Naive thymus-derived CD4-positive, alpha-beta T cell (primary cell): ENCODE measurements at regions not wholly inside any gene's neighbourhood (a gene's known extent, or its start where the extent isn't known, plus 50 kb on each side); places are given as distances from the start of the nearest gene placed in this dataset.
"Not testable (repeated sequence)": the region's sequence is repeated elsewhere in the genome, so short reads cannot be mapped to it uniquely, and the experiment has no call there.

Experiments
- ATAC-seq: fragments of 150-1000 bp; cut with Tn5 transposase; 2 replicates; pipeline ENCODE4 v1.10.0; 2021; ENCODE audit warnings: mild to moderate bottlenecking, moderate library complexity
- CTCF ChIA-PET: fragments of 350-600 bp; sonication (Branson Sonifier 250); formaldehyde crosslinking; loops from one replicate; lab custom pipeline; 2021; ENCODE audit warnings: antibody characterized with exemption; lab: Charles Lee
- POLR2A ChIA-PET: fragments of 350-600 bp; sonication (Branson Sonifier 250); formaldehyde crosslinking; loops from one replicate; lab custom pipeline; 2021; ENCODE audit warnings: antibody characterized with exemption, inconsistent platforms; lab: Charles Lee
- DNase-seq, 9 donors: peaks; one replicate each; pipeline versions ENCODE4 v3.0.0 to v3.0.0-alpha.2; 2020 to 2022; ENCODE audit warnings: mixed read lengths in 1 of 9
- H3K27ac ChIP-seq: one replicate; pipeline ENCODE4 v1.7.0; 2013; ENCODE audit warnings: mild to moderate bottlenecking, low read depth, low read length, moderate library complexity
- H3K27me3 ChIP-seq, 2 donors: one replicate each; pipeline ENCODE4 v1.7.0; 2013; ENCODE audit warnings: low read length in 2 of 2, mild to moderate bottlenecking in 2 of 2, moderate library complexity in 2 of 2; ENCODE audit not compliant: control insufficient read depth in 2 of 2, insufficient read depth in 2 of 2
- H3K36me3 ChIP-seq, 3 experiments: 1 replicate in 2 of 3; 2 replicates in 1 of 3; pipeline ENCODE4 v1.7.0; 2013; ENCODE audit warnings: low read length in 3 of 3, mild to moderate bottlenecking in 3 of 3, moderate library complexity in 1 of 3; ENCODE audit not compliant: insufficient read depth in 3 of 3, control insufficient read depth in 2 of 3
- H3K4me1 ChIP-seq, 2 donors: one replicate each; pipeline ENCODE4 v1.7.0; 2013; ENCODE audit warnings: low read length in 2 of 2, mild to moderate bottlenecking in 2 of 2, moderate library complexity in 1 of 2; ENCODE audit not compliant: control insufficient read depth in 2 of 2, insufficient read depth in 2 of 2
- H3K4me3 ChIP-seq: 2 replicates; pipeline ENCODE4 v1.7.0; 2013; ENCODE audit warnings: mild to moderate bottlenecking, low read length
- H3K9me3 ChIP-seq, 3 experiments: 1 replicate in 2 of 3; 2 replicates in 1 of 3; pipeline ENCODE4 v1.7.0; 2013; ENCODE audit warnings: low read length in 3 of 3; ENCODE audit not compliant: control insufficient read depth in 2 of 3
- H3K27ac Mint-ChIP-seq, 9 donors: one replicate each; pipeline ENCODE4 v1.8.0; 2020 to 2022; ENCODE audit warnings: mixed read lengths in 9 of 9, mild to moderate bottlenecking in 8 of 9, moderate library complexity in 5 of 9, inconsistent platforms in 2 of 9
- H3K27me3 Mint-ChIP-seq, 5 donors: one replicate each; pipeline ENCODE4 v1.8.0; 2021 to 2022; ENCODE audit warnings: mixed read lengths in 5 of 5, mild to moderate bottlenecking in 1 of 5
- H3K36me3 Mint-ChIP-seq, 5 donors: one replicate each; pipeline ENCODE4 v1.8.0; 2020 to 2022; ENCODE audit warnings: mixed read lengths in 5 of 5, mild to moderate bottlenecking in 3 of 5, inconsistent platforms in 1 of 5
- H3K4me1 Mint-ChIP-seq, 7 donors: one replicate each; pipeline ENCODE4 v1.8.0; 2020 to 2022; ENCODE audit warnings: mixed read lengths in 7 of 7, mild to moderate bottlenecking in 3 of 7, inconsistent platforms in 1 of 7
- H3K4me3 Mint-ChIP-seq, 10 donors: one replicate each; pipeline ENCODE4 v1.8.0; 2020 to 2022; ENCODE audit warnings: mild to moderate bottlenecking in 10 of 10, mixed read lengths in 10 of 10, moderate library complexity in 6 of 10, inconsistent platforms in 2 of 10
- H3K9me3 Mint-ChIP-seq, 11 donors: one replicate each; pipeline ENCODE4 v1.8.0; 2020 to 2022; ENCODE audit warnings: mixed read lengths in 11 of 11, mild to moderate bottlenecking in 4 of 11, inconsistent platforms in 1 of 11, moderate library complexity in 1 of 11
- intact Hi-C, 2 donors: fragments of 100-400 bp; cut with micrococcal nuclease; formaldehyde crosslinking; loops; one replicate each; pipeline ENCODE4 v1.15.1; 2023

DNA sequence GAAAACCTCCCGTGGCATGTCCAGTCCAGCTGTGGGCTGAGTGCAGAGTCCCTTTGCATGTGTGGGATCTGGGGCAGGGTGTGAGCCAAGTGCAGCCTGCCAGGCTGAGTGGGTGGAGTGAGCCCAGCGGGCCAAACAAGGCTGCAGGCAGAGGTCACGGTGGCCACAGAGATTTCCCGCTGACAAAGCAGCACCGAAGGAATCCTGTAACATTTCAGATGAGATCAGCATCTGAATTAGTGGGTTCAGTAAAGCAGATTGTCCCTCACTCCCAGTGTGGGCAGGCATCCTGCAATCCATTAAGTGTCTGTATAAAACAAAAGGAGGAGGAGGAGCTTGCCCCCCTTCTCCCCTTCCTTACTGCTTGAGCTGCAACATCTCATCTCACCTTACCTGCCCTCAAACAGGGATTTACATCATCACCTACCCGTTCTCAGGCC is 324.4 kb downstream of the FAT4 start:
- Mint-ChIP-seq H3K27me3 (no peaks in the 10 kb centered on the region), H3K9me3 (peaks cover 0 to 14% (median 3%) of the 10 kb centered on the region in 11 donors), H3K27ac (no peak overlapping the region), H3K4me1 (no peaks in the 10 kb centered on the region), H3K4me3 (no peak overlapping the region), H3K36me3 (no peaks in the 10 kb centered on the region)
- ChIA-PET CTCF (no interaction called here), POLR2A (no interaction called here)
- intact Hi-C loops, result no loop called here
- Histone ChIP-seq H3K27ac (no peak overlapping the region), H3K9me3 (no peaks in the 10 kb centered on the region), H3K4me3 (no peak overlapping the region), H3K27me3 (no peaks in the 10 kb centered on the region), H3K36me3 (no peaks in the 10 kb centered on the region), H3K4me1 (no peaks in the 10 kb centered on the region)
- DNase-seq, result no peak
- no peak for ATAC-seq

GRCh38 chr4:125641611-125642010 is 326.9 kb downstream of the FAT4 start:
- Mint-ChIP-seq H3K27me3 (no peaks in the 10 kb centered on the region), H3K4me3 (no peak overlapping the region), H3K4me1 (no peaks in the 10 kb centered on the region), H3K36me3 (no peaks in the 10 kb centered on the region), H3K27ac (no peak overlapping the region), H3K9me3 (peaks cover 0 to 11% (median 0%) of the 10 kb centered on the region in 11 donors)
- Histone ChIP-seq H3K4me1 (no peaks in the 10 kb centered on the region), H3K4me3 (no peak overlapping the region), H3K36me3 (no peaks in the 10 kb centered on the region), H3K27me3 (no peaks in the 10 kb centered on the region), H3K27ac (no peak overlapping the region), H3K9me3 (no peaks in the 10 kb centered on the region)
- no peak for ATAC-seq
- ChIA-PET POLR2A (no interaction called here), CTCF (no interaction called here)
- DNase-seq, result no peak
- intact Hi-C loops, result no loop called here

- Mint-ChIP-seq H3K9me3 (peaks cover 0 to 11% (median 0%) of the 10 kb centered on the region in 11 donors), H3K27me3 (no peaks in the 10 kb centered on the region), H3K4me1 (no peaks in the 10 kb centered on the region), H3K36me3 (no peaks in the 10 kb centered on the region), H3K27ac (no peak overlapping the region), H3K4me3 (no peak overlapping the region)
- POLR2A ChIA-PET, result no interaction called here
- Histone ChIP-seq H3K36me3 (no peaks in the 10 kb centered on the region), H3K27ac (no peak overlapping the region), H3K27me3 (no peaks in the 10 kb centered on the region), H3K9me3 (no peaks in the 10 kb centered on the region), H3K4me1 (no peaks in the 10 kb centered on the region), H3K4me3 (no peak overlapping the region)
- DNase-seq (no peak), ATAC-seq (no peak)
- intact Hi-C loops, result no loop called here
- CTCF ChIA-PET, result no interaction called here
Measured at GRCh38 chr4:125642645-125643044, 327.9 kb downstream of the FAT4 start.

- H3K36me3 Mint-ChIP-seq, result no peaks in the 10 kb centered on the region
- POLR2A ChIA-PET, result no interaction called here
- intact Hi-C loops, result no loop called here
- ATAC-seq (no peak), DNase-seq (no peak)
- peaks cover 0 to 20% (median 3%) of the 10 kb centered on the region in 11 donors for H3K9me3 Mint-ChIP-seq
- Histone ChIP-seq H3K36me3 (no peaks in the 10 kb centered on the region), H3K4me1 (no peaks in the 10 kb centered on the region), H3K9me3 (no peaks in the 10 kb centered on the region), H3K27ac (no peak overlapping the region), H3K4me3 (no peak overlapping the region), H3K27me3 (no peaks in the 10 kb centered on the region)
- H3K4me3 Mint-ChIP-seq, result no peak overlapping the region
- CTCF ChIA-PET, result no interaction called here
- H3K27me3 Mint-ChIP-seq, result no peaks in the 10 kb centered on the region
- no peaks in the 10 kb centered on the region for H3K4me1 Mint-ChIP-seq
- no peak overlapping the region for H3K27ac Mint-ChIP-seq
Measured at GRCh38 chr4:125649452-125649851, 334.7 kb downstream of the FAT4 start.

GRCh38 chr4:125650557-125650956 is 335.8 kb downstream of the FAT4 start:
- intact Hi-C loops, result no loop called here
- no peak overlapping the region for H3K4me3 ChIP-seq
- H3K27ac Mint-ChIP-seq, result no peak overlapping the region
- CTCF ChIA-PET, result interaction anchor here (0.6 kb wide), 1 partner anchor 1739 kb away, joined by 3 read pairs; no protein-coding TSS in a partner anchor
- H3K27me3 ChIP-seq, result no peaks in the 10 kb centered on the region
- DNase-seq, result no peak
- no peaks in the 10 kb centered on the region for H3K9me3 ChIP-seq
- H3K27ac ChIP-seq, result no peak overlapping the region
- no peaks in the 10 kb centered on the region for H3K27me3 Mint-ChIP-seq
- ATAC-seq, result no peak
- H3K9me3 Mint-ChIP-seq, result peaks cover 0 to 20% (median 3%) of the 10 kb centered on the region in 11 donors
- H3K4me1 ChIP-seq, result no peaks in the 10 kb centered on the region
- H3K4me3 Mint-ChIP-seq, result no peak overlapping the region
- no peaks in the 10 kb centered on the region for H3K4me1 Mint-ChIP-seq
- no peaks in the 10 kb centered on the region for H3K36me3 ChIP-seq
- POLR2A ChIA-PET, result no interaction called here
- no peaks in the 10 kb centered on the region for H3K36me3 Mint-ChIP-seq

GRCh38 chr4:125651707-125652357 is 337.1 kb downstream of the FAT4 start:
- POLR2A ChIA-PET, H3K4me1 ChIP-seq, H3K4me1 Mint-ChIP-seq, H3K9me3 ChIP-seq, H3K4me3 ChIP-seq, H3K27ac Mint-ChIP-seq, H3K36me3 ChIP-seq, ATAC-seq, H3K36me3 Mint-ChIP-seq, CTCF ChIA-PET, intact Hi-C loops, H3K27me3 ChIP-seq, DNase-seq, H3K27me3 Mint-ChIP-seq, H3K4me3 Mint-ChIP-seq, H3K27ac ChIP-seq: not testable (repeated sequence)
- peaks cover 0 to 20% (median 3%) of the 10 kb centered on the region in 11 donors for H3K9me3 Mint-ChIP-seq

GRCh38 chr4:125658773-125659172 is 344.0 kb downstream of the FAT4 start:
- H3K27ac Mint-ChIP-seq, result no peak overlapping the region
- CTCF ChIA-PET, result no interaction called here
- intact Hi-C loops, result no loop called here

More at GRCh38 chr4:125658773-125659172, 344.0 kb downstream of the FAT4 start:
- Histone ChIP-seq H3K4me1 (no peaks in the 10 kb centered on the region), H3K9me3 (no peaks in the 10 kb centered on the region), H3K4me3 (no peak overlapping the region), H3K36me3 (no peaks in the 10 kb centered on the region), H3K27me3 (no peaks in the 10 kb centered on the region), H3K27ac (no peak overlapping the region)
- POLR2A ChIA-PET, result no interaction called here
- H3K4me3 Mint-ChIP-seq, result no peak overlapping the region
- no peaks in the 10 kb centered on the region for H3K36me3 Mint-ChIP-seq
- H3K27me3 Mint-ChIP-seq, result no peaks in the 10 kb centered on the region
- no peaks in the 10 kb centered on the region for H3K4me1 Mint-ChIP-seq
- H3K9me3 Mint-ChIP-seq, result peaks cover 0 to 4% (median 0%) of the 10 kb centered on the region in 11 donors
- no peak for DNase-seq
- no peak for ATAC-seq
